Superior temporal gyrus (tissue), 1 donor: ENCODE measurements at regions not wholly inside any gene's neighbourhood (a gene's known extent, or its start where the extent isn't known, plus 50 kb on each side); places are given as distances from the start of the nearest gene placed in this dataset.
"Not testable (repeated sequence)": the region's sequence is repeated elsewhere in the genome, so short reads cannot be mapped to it uniquely, and the experiment has no call there.

Experiments
- DNase-seq: peaks from one replicate; pipeline ENCODE4 v3.0.0-alpha.2; 2016; ENCODE audit errors: extremely low spot score

DNA sequence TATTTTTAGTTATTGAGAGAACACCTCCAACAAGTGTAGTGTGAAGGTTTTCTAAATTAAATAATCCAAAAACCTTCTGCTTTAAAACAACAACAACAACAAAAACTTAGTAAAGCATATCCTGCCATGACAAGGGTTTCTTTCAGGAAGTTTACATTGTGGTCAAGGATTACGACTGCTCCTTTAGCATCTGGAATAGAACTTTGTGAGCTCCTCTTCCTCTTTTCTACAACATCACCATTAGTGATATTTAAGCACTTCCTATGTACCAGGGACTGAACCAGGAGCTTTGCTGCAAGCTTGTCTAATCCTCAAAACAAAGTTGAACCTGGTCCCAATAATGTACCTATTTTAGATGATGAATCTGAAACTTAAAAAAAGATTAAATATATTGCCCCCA is 315.4 kb upstream of the KITLG start:
- no peak for DNase-seq

DNA sequence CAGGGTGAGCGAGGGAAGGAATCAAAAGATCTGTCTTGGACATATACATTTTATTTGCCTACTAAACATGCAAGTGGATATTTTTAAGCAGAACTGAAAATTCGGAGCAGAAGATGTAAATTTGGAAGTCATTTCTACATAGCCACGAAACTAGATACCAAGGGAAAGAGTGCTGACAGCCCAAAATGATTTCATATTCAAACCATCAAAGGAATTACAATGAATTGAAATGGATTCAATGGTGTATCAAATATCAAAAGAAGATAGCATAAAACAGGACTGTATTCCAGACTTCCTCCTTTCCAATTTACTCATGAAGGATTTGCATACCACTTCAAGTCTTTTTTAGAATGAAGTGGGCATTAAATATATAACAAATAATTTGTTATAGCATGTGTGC is 313.5 kb upstream of the KITLG start:
- DNase-seq = no peak

DNA sequence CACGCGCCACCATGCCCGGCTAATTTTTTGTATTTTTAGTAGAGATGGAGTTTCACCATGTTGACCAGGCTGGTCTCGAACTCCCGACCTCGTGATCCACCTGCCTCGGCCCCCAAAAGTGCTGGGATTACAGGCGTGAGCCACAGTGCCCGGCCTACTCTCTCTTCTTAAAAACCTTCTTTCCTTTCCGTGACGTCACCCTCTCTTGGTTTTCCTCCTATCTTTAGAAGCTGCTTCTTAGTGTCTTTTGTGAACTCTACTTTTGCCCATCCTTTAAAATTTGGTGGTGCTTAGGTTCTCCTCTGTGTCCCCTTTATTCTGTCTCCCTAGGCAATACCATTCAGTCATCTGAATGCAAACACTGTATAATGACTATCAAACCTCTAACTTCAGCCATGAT is 311.2 kb upstream of the KITLG start:
- DNase-seq = not testable (repeated sequence)

DNA sequence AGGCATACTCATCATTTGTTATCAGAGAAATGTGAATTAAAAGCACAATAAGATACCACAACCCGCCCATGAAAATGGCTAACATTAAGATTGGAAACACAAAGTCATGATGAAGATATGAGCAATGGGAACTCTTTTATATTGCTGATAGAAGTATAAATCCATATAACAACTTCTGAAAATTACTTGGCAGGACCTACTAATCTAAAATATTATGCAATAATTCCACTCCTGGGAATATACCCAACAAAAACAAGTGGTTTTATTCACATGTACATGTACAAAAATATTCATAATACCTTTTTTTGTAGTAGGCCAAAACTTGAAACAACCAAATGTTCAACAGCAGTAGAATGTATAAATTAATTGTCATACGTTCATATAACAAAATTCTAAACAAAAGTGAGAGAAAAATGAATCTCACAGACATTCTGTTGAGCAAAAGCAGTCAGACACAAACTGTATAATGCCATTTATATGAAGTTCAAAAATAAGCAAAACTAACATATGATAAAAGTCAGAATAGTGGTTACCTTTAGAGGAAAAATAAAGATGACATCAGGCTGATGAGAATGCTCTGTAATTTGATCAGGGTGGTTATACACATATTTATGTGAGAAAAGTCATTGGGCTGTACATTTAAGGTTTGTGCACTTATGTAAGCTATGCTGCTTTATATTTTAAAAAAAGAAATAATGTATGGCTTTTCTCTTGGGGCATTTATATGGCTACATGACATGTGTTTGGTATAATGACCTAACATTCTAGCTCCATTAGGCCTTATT is 309.2 kb upstream of the KITLG start:
- DNase-seq = no peak

DNA sequence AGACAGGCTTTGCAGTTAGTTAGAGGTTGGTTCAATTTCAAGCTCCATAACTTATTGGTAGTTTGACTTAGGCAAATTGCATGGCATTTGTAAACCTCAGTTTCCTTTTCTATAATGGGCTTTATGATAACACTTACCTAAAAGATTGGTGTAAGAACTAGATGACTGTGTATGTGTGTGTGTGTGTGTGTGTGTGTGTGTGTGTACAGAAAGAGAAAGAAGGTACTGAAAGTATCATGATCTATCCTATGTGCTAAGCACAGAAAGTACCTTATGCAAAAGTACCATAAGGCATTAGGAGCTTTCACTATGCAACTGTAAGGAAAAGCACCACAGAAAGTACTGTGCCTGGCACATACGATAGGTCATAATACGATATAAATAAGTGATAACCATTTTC is 304.3 kb upstream of the KITLG start:
- DNase-seq = no peak

DNA sequence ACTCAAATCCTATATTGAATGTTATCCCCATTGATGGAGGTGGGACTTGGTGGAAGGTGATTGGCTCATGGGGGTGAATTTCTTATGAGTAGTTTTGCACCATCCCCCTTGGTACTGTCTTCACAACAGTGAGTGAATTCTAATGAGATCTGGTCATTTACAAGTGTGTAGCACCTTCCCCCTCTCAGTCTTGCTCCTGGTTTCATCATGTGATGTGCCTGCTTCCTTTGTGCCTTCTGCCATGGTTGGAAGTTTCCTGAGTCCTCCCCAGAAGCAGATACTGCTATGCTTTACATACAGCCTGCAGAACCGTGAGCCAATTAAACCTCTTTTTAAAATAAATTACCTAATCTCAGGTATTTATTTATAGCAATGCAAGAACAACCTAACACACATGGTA is 302.4 kb upstream of the KITLG start:
- DNase-seq = no peak

DNA sequence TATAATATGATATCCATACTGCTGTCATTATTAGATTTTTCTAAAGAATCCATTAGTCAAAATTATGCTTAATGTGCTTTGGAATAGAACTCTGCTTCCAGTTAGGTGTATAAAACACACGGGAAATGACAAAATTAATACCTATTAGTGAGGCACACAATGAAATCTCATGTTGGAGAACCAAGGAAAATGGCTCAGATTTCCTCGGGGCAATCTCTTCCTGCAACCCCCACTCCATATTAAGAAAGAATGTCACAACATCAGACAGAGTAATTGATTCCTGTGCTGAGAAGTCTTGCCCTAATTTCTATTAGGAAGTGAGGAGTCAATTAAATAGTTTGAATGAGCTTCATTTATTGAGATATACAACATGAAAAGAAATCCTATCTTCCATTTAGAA is 299.8 kb upstream of the KITLG start:
- DNase-seq = no peak

DNA sequence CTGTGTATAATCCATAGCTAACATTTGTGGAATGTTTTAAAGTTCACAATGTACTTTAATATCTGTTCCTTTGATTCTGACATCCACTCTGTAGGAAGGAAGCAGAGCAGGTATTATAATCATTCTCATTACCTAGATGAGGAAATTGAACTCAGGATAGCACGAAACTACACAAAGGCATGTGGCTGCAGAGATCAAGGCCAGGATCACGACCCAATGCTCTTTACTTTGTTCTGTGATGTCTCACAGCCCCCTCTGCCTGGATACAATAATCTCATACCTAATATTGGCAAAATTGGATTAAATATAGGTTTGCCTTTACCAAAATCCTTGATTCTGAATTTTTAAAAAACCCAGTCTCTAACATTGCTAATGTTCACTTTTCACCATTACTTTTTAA is 298.0 kb upstream of the KITLG start:
- DNase-seq = no peak

DNA sequence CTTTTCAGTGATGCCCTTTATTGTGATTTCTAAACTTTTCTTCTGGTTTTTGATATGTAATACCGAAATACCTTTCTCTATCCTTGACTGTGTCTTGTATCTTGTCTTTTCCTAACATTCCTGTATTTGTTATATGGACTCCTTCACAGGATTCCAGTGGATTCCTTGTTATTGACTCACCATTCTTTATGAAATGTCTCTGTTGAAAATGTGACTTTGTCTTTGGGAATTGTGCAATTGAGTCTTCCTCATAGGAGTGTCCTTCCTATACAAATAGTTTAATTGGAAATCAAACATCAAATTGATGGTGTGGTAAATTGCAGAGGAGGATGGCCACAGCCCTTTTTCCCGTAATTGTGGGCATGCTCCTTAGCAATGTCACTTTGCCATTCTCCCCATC is 296.6 kb upstream of the KITLG start:
- DNase-seq = no peak

DNA sequence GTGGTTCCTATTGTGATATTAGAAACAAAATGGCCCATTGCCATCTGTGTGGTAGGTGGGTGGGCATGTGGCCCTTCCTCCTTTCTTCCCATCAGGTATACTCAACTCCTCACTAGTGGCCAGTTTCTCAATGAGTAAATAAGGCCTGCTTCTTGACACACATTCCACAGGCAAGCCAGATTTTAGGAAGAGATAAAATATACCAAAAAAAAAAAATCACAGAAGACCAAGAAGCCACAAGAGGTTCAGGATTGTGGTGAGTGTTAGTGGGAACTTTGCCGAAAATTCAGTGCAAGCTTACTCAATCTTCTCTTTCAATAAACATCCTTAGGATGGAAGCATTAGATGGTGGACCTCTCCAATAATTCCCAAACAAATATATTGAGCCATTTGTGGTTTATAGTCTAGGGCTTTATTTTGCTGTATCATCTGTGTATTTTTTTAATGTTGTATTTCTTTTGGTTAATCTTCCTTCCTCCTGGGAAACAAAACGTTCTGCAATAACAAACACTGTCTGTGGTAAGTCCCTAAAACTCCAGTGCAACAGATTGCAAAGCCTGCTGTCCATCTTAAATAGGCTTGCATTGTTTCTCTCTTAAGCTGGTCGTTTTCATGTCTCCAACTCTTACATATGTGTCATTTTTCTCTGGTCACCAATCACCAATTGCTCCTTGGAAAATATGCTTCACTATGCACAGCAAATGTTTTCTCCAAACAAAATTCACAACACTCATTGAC is 289.9 kb upstream of the KITLG start:
- DNase-seq = no peak

DNA sequence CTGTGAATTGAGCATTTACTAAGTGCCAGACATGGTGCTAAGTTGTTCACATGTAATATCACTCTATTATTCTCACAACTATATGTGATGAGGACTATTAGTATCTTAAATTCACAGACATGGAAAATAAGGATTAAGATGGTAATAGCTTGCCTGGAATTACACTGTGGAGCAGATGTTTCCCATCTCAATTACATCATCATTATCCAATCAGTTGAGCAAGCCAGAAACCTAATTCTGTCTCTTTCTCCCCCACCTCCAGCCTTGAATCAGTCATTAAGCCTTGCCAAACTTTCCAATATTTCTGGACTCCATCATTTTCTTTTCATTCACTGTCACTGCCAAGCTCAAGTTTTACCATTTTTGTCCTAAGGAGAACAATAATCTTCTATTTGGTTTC is 287.8 kb upstream of the KITLG start:
- DNase-seq = no peak

DNA sequence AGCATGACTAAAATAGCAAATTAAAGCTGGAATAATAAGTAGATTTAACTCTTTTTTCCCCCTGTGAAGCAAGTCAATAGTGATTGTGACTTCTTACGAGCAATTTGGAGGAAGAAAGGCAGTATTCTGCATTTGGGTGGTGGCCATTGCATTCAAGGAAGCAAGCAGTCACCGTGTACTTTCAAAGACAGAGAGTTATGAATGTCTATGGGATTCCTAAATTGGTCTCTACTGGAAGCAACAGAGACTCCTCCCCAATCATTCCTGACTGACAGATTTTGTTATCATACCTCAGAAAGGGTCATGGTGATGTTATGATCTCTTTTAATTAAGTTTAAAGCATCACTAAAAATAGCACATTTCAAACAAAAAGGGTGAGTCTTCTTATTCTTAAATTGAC is 287.2 kb upstream of the KITLG start:
- no peak for DNase-seq

DNA sequence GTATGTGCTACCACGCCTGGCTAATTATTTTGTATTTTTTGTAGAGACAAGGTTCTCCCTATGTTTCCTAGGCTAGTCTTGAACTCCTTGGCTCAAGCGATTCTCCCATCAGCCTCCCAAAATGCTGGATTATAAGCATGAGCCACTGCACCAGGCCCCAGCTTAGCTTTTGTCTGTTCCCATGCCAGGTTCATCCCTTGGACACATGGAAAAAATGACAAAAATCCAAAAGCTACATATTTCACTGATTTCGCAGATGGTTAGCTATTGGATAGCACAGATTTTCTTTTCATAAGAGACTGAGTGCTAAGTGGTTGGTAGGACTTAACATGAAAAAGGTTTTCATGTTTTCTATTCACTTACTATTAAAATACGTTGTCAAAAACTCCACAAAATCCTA is 286.6 kb upstream of the KITLG start:
- no peak for DNase-seq

DNA sequence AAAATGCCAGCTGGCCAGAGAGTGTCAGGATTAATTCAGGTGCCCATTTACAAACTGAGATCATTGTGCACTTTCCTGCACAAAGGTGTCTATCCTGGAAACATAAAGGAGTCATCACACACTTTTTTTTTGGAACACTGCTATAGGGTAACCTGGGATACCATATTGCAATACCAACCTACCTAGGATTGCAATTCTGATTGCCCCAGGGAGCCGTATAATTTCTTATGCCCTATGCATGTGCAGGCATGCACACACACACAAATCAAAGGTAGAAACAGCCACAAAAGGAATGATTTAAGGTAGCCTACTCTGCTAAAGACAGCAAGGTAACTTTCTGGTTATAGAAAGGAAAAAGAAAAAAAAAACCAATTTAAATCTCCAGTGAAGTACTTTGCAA is 285.3 kb upstream of the KITLG start:
- no peak for DNase-seq

DNA sequence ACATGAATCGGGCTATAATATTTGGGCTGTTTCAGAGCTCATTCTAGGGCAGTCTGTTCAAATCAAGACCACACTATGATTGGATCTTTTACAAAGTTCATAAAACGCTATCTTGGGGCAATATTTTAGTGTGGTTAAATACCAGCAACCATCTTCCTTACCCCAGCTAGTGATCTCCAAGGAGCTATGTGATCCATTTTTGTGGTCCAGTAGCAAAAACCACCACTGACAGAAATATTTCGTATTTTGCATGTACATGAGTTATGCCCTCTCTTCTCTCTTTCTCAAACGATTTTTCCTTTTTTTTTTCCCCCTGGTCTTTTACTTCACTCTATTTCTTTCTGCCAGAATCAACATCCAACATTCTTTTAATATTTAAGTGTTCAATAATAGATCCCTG is 280.6 kb upstream of the KITLG start:
- no peak for DNase-seq

DNA sequence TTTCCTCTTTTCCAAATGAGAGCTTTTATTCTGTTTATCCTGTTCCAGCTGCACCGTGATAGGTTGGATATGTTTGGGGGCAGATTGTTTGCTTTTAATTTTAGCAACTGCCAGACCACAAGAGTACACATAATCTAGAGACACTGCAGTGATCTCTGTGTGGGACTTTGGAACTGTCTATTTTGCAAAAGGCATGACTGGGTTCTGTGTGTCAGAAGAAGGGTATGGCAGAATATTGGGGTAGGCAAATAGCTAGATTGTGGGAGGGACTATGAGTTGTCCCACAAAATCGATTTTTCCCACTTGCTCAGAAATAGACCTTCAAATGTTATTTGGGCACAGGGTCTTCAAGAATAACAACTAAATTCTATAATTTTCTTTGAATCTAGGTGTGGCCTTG is 275.9 kb upstream of the KITLG start:
- DNase-seq = no peak

DNA sequence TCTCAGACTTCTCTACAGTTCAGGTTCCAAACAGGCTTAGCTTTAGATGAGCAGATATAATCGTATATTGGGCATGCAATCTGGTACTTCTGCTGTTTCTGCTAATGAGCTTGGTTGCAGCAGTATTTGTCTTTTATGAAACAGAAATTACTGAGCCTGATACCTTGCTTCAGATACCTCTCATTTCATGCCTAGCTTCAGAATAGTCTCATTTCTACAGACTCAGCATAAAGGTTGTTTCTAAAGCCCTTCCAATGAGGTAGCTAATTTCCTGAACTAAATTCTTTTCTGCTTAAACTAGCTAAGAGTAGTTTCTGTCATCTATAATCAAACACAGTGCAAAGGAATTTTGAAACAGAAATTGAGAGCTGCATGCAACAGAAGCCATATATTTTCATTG is 275.0 kb upstream of the KITLG start:
- no peak for DNase-seq

DNA sequence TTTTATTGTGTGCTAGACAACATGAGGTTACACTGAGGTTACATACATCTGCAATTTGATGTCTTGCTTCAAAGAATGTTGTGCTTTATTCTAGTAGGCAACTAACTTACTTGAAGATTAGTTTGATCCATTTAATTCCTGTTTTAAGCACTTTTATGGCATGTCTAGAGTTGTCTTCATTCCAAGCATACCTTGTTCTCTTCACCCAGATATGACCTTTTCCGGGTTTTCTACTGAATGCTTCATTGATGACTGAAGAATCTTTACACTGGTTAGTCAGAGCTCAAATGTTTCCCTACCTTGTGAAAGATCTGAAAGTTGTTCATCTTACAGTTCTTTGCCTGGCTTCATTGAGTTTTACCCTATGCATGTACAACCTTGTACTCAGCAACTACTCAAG is 274.0 kb upstream of the KITLG start:
- DNase-seq = no peak

DNA sequence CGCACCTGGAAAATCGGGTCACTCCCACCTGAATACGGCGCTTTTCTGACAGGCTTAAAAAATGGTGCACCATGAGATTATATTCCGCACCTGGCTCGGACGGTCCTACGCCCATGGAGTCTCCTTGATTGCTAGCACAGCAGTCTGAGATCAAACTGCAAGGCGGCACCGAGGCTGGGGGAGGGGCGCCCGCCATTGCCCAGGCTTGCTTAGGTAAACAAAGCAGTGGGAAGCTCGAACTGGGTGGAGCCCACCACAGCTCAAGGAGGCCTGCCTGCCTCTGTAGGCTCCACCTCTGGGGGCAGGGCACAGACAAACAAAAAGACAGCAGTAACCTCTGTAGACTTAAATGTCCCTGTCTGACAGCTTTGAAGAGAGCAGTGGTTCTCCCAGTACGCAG is 267.0 kb upstream of the KITLG start:
- DNase-seq = not testable (repeated sequence)

DNA sequence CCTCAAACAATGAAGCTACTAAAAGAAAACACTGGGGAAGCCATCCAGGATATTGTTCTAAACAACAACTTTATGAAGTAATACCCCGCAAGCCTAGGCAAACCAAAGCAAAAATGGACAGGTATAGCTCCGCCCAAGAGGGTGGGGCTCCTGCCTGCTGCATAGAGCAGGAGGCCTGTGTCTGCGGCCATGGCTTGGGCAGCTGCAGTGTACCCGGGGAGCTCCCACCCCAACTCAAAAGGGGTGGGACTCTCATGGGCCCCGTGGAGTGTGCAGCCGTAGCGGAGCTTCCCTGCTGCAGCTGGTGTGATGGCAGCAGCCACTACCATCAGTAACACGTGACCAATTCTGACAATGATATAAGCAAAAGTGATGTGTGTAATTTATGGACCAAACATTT is 264.2 kb upstream of the KITLG start:
- no peak for DNase-seq

DNA sequence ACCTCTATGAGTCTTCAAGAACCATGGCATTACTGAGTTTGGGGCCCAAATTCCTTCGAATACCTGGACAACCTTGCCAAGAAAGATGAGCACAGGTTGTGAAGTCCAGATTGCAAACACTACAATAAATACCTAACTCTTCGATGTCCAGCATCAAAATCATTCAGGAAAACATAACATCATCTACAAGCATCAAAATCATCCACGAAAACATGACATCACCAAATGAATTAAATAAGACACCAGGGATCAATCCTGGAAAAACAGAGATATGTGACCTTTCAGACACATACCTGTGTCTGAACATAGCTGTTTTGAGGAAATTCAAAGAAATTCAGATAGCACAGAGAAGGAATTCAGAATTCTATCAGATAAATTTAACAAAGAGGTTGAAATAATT is 262.0 kb upstream of the KITLG start:
- DNase-seq = no peak

DNA sequence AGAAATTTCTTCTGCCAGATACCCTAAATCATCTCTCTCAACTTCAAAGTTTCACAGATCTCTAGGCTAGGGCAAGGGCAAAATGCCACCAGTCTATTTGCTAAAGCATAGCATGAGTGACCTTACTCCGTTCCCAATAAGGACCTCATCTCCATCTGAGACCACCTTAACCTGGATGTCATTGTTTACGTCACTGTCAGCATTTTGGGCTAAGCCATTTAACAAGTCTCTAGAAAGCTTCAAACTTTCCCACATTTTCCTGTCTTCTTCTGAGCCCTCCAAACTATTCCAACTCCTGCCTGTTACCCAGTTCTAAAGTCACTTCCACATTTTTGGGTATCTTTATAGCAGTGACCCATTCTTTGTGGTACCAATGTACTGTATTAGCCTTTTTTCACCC is 259.2 kb upstream of the KITLG start:
- DNase-seq = no peak

DNA sequence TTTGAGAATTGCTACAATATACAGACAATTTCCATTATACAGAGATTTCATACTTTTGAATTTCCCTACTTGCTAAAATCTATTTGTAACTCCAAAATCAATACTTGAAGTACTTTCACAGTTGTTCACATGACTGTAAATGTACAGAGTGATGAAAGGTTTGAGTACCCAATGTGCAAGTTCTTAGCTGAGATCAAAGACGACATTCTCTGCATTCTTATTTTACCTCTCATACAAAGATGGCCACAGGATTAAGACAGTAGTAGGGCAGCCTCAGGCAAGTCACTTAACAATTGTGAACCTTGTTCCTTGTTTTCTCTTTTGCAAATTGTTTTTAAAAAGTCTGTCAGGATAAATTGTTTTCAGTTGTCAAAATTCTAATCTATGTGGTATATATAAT is 255.9 kb upstream of the KITLG start:
- DNase-seq = no peak

DNA sequence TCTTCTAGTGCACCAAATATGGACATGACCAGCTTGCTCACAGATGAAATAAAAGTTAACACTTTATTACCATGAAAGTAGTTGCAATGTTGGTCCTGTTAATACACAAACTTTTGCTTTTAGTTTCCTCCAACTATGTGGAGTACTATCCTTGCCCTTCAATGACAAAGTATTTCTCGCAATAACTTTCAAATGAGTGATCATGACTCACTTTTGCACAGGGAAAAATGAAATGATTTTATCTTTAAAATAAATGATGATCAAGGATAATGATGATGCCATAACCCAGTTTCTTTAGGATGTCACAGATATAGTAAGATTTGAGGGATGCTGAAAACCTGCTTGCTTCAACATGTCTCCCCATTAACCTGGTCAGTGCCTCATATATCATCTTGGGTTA is 254.0 kb upstream of the KITLG start:
- no peak for DNase-seq
